Breast epithelium (tissue), 4 donors: ENCODE measurements at regions not wholly inside any gene's neighbourhood (a gene's known extent, or its start where the extent isn't known, plus 50 kb on each side); places are given as distances from the start of the nearest gene placed in this dataset.

Source experiments
- DNase-seq, 2 donors: peaks; one replicate each; pipeline ENCODE4 v3.0.0-alpha.2; 2019; ENCODE audit warnings: low spot score in 2 of 2
- H3K27ac ChIP-seq, 2 donors: fragments of 200-600 bp; sonication (generic) in 1 of 2; one replicate each; pipeline ENCODE4 v1.5.1; 2016 to 2019; ENCODE audit warnings: mild to moderate bottlenecking in 1 of 2
- H3K27me3 ChIP-seq, 2 donors: fragments of 200-600 bp; sonication (generic) in 1 of 2; one replicate each; pipeline versions ENCODE4 v1.5.1 to v1.6.0; 2017 to 2019; ENCODE audit warnings: control low read depth in 1 of 2, mild to moderate bottlenecking in 1 of 2
- H3K36me3 ChIP-seq: fragments of 200-600 bp; one replicate; pipeline ENCODE4 v1.5.1; 2019
- H3K4me1 ChIP-seq, 2 donors: fragments of 200-600 bp; sonication (generic); one replicate each; pipeline ENCODE4 v1.5.1; 2016 to 2019; ENCODE audit warnings: control low read depth in 1 of 2
- H3K4me3 ChIP-seq, 3 donors: fragments of 200-600 bp; sonication (generic); 1 replicate in 2 of 3; 2 replicates in 1 of 3; pipeline ENCODE4 v1.5.1; 2016 to 2019; ENCODE audit warnings: mild to moderate bottlenecking in 3 of 3, moderate library complexity in 2 of 3
- H3K9me3 ChIP-seq, 2 donors: fragments of 200-600 bp; sonication (generic) in 1 of 2; one replicate each; pipeline ENCODE4 v1.5.1; 2016 to 2019; ENCODE audit warnings: control low read depth in 1 of 2
- POLR2A ChIP-seq: fragments of 450-650 bp; IDR thresholded peaks from one replicate; pipeline ENCODE4 v1.6.1; 2016; ENCODE audit warnings: antibody characterized with exemption, mild to moderate bottlenecking, moderate library complexity
- POLR2AphosphoS5 ChIP-seq, 3 donors: sonication (generic); formaldehyde crosslinking; IDR thresholded peaks; one replicate each; pipeline ENCODE4 v1.6.1; 2017; ENCODE audit warnings: antibody characterized with exemption in 3 of 3
- intact Hi-C: fragments of 100-400 bp; cut with DNase I; formaldehyde crosslinking; loops from one replicate; pipeline ENCODE4 v1.15.1; 2023; ENCODE audit warnings: low total_unique reads
- TF ChIP-seq, protein P1 (sequence below), 3 donors: fragments of 450-650 bp; IDR thresholded peaks; one replicate each; pipeline ENCODE4 v1.5.1; 2016 to 2017; ENCODE audit warnings: antibody characterized with exemption in 3 of 3, mild to moderate bottlenecking in 3 of 3, moderate library complexity in 3 of 3

- Histone ChIP-seq H3K36me3 (no peaks in the 10 kb centered on the region), H3K9me3 (no peaks in the 10 kb centered on the region), H3K4me3 (no peak overlapping the region), H3K4me1 (no peaks in the 10 kb centered on the region), H3K27ac (no peak overlapping the region), H3K27me3 (no peaks in the 10 kb centered on the region)
- TF ChIP-seq POLR2AphosphoS5 (IDR thresholded peaks at IDR 0.05) (no peak), POLR2A (no peak)
- TF ChIP-seq, protein P1, sequence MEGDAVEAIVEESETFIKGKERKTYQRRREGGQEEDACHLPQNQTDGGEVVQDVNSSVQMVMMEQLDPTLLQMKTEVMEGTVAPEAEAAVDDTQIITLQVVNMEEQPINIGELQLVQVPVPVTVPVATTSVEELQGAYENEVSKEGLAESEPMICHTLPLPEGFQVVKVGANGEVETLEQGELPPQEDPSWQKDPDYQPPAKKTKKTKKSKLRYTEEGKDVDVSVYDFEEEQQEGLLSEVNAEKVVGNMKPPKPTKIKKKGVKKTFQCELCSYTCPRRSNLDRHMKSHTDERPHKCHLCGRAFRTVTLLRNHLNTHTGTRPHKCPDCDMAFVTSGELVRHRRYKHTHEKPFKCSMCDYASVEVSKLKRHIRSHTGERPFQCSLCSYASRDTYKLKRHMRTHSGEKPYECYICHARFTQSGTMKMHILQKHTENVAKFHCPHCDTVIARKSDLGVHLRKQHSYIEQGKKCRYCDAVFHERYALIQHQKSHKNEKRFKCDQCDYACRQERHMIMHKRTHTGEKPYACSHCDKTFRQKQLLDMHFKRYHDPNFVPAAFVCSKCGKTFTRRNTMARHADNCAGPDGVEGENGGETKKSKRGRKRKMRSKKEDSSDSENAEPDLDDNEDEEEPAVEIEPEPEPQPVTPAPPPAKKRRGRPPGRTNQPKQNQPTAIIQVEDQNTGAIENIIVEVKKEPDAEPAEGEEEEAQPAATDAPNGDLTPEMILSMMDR (IDR thresholded peaks at IDR 0.05), result no peak
- intact Hi-C loops, result no loop called here
- DNase-seq, result no peak
These were observed 638.5 kb upstream of the FAM241A start for GRCh38 chr4:111506706-111507105.

DNA sequence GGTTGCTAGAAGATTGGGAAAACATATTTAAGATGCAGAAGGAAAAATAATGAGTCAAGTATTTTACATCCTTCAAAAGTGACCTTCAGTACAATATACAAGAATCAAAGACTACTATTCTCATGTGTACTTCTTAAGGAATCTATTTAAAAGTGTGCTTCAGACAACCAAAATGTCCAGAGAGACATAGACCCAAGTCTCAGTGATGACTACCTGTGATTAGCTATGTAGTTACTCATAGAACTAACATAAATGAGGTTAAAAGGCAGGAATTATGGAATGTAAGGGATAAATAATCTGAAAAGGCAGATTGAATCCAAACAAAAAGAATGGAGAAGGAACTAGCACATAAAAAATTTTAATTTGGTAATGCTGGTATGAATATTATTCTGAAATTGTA lies 634.7 kb upstream of the FAM241A start:
- no peak for DNase-seq
- H3K36me3 ChIP-seq, result no peaks in the 10 kb centered on the region
- intact Hi-C loops, result no loop called here
- H3K4me3 ChIP-seq, result no peak overlapping the region
- no peaks in the 10 kb centered on the region for H3K9me3 ChIP-seq
- H3K4me1 ChIP-seq, result no peaks in the 10 kb centered on the region
- TF ChIP-seq, protein P1 (IDR thresholded peaks at IDR 0.05), result no peak
- TF ChIP-seq POLR2A (no peak), POLR2AphosphoS5 (IDR thresholded peaks at IDR 0.05) (no peak)
- H3K27ac ChIP-seq, result no peak overlapping the region
- no peaks in the 10 kb centered on the region for H3K27me3 ChIP-seq

GRCh38 chr4:111512081-111512783 lies 633.0 kb upstream of the FAM241A start:
- no peak for TF ChIP-seq POLR2A
- TF ChIP-seq, protein P1 (IDR thresholded peaks at IDR 0.05), result no peak
- TF ChIP-seq POLR2AphosphoS5 (IDR thresholded peaks at IDR 0.05), result no peak
- Histone ChIP-seq H3K27me3 (no peaks in the 10 kb centered on the region), H3K4me3 (no peak overlapping the region), H3K4me1 (no peaks in the 10 kb centered on the region), H3K27ac (no peak overlapping the region), H3K36me3 (no peaks in the 10 kb centered on the region), H3K9me3 (no peaks in the 10 kb centered on the region)
- no peak for DNase-seq
- intact Hi-C loops, result no loop called here

DNA sequence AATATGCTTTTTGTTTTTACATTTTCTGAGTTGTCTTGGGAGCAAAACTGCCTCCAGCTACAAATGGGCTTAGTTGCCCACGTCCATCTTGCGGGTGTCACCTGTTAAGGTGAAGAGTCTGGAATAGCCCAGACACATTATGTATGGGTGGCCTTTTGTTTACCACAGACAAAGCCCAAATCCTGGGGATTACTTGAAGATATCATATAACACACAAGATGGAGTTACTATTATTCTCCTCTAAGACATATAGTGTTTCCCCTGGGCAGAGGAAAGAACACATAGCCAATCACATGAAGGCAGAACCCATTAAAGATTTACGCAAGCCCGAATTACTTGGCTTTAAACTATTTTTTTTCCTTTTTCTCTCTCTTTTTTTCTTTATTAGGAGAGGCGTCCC lies 625.6 kb upstream of the FAM241A start:
- intact Hi-C loops, result no loop called here
- H3K27ac ChIP-seq, result no peak overlapping the region
- no peaks in the 10 kb centered on the region for H3K27me3 ChIP-seq
- H3K4me1 ChIP-seq, result no peaks in the 10 kb centered on the region
- H3K9me3 ChIP-seq, result no peaks in the 10 kb centered on the region
- no peak for TF ChIP-seq POLR2A
- TF ChIP-seq, protein P1 (IDR thresholded peaks at IDR 0.05), result no peak
- TF ChIP-seq POLR2AphosphoS5 (IDR thresholded peaks at IDR 0.05), result no peak
- no peaks in the 10 kb centered on the region for H3K36me3 ChIP-seq
- no peak for DNase-seq
- no peak overlapping the region for H3K4me3 ChIP-seq

GRCh38 chr4:111530446-111530845 lies 614.8 kb upstream of the FAM241A start:
- DNase-seq, result no peak
- Histone ChIP-seq H3K4me1 (no peaks in the 10 kb centered on the region), H3K36me3 (no peaks in the 10 kb centered on the region), H3K4me3 (no peak overlapping the region), H3K9me3 (peaks cover 0 to 7% of the 10 kb centered on the region in 2 donors), H3K27ac (no peak overlapping the region), H3K27me3 (no peaks in the 10 kb centered on the region)
- intact Hi-C loops, result no loop called here
- TF ChIP-seq POLR2AphosphoS5 (IDR thresholded peaks at IDR 0.05) (no peak), POLR2A (no peak)
- TF ChIP-seq, protein P1 (IDR thresholded peaks at IDR 0.05), result no peak
